HFFc6 (cell line): ENCODE measurements at regions not wholly inside any gene's neighbourhood (a gene's known extent, or its start where the extent isn't known, plus 50 kb on each side); places are given as distances from the start of the nearest gene placed in this dataset.

Experiments
- DNase-seq: peaks from one replicate; pipeline ENCODE4 v3.0.0-alpha.2; 2018
- H3K27ac Mint-ChIP-seq: 2 replicates; pipeline ENCODE4 v1.8.0; 2020; ENCODE audit warnings: mild to moderate bottlenecking, mixed read lengths
- H3K27me3 Mint-ChIP-seq: 2 replicates; pipeline ENCODE4 v1.8.0; 2021; ENCODE audit warnings: mild to moderate bottlenecking, moderate library complexity, mixed read lengths; ENCODE audit not compliant: insufficient read depth
- H3K36me3 Mint-ChIP-seq: 2 replicates; pipeline ENCODE4 v1.8.0; 2021; ENCODE audit warnings: low read depth, mixed read lengths
- H3K4me1 Mint-ChIP-seq: 2 replicates; pipeline ENCODE4 v1.8.0; 2020; ENCODE audit warnings: low read depth, mixed read lengths
- H3K4me3 Mint-ChIP-seq: 2 replicates; pipeline ENCODE4 v1.8.0; 2020; ENCODE audit warnings: mild to moderate bottlenecking, moderate library complexity, mixed read lengths
- H3K9me3 Mint-ChIP-seq: 2 replicates; pipeline ENCODE4 v1.8.0; 2020; ENCODE audit warnings: mild to moderate bottlenecking, mixed read lengths
- CTCF ChIP-seq: fragments of 200-600 bp; sonication (generic); IDR thresholded peaks from 2 replicates; pipeline ENCODE4 v1.5.0; 2021; ENCODE audit warnings: antibody characterized with exemption, mild to moderate bottlenecking

GRCh38 chr2:144210076-144210475, 309.8 kb downstream of the ZEB2 start:
- Mint-ChIP-seq H3K27me3 (no peaks in the 10 kb centered on the region), H3K36me3 (peaks cover 6% of the 10 kb centered on the region), H3K4me3 (no peak overlapping the region), H3K4me1 (no peaks in the 10 kb centered on the region), H3K27ac (no peak overlapping the region), H3K9me3 (no peaks in the 10 kb centered on the region)
- DNase-seq, result no peak
- TF ChIP-seq CTCF, result no peak

GRCh38 chr2:144208924-144209323, 311.0 kb downstream of the ZEB2 start:
- Mint-ChIP-seq H3K4me1 (no peaks in the 10 kb centered on the region), H3K27ac (no peak overlapping the region), H3K4me3 (no peak overlapping the region), H3K9me3 (no peaks in the 10 kb centered on the region), H3K36me3 (peaks cover 11% of the 10 kb centered on the region), H3K27me3 (no peaks in the 10 kb centered on the region)
- no peak for TF ChIP-seq CTCF
- no peak for DNase-seq

GRCh38 chr2:144206019-144206418, 313.9 kb downstream of the ZEB2 start:
- Mint-ChIP-seq H3K4me1 (peaks cover 14% of the 10 kb centered on the region), H3K27me3 (no peaks in the 10 kb centered on the region), H3K9me3 (no peaks in the 10 kb centered on the region), H3K4me3 (no peak overlapping the region), H3K36me3 (peaks cover 11% of the 10 kb centered on the region), H3K27ac (no peak overlapping the region)
- no peak for DNase-seq
- TF ChIP-seq CTCF, result no peak

- H3K4me3 Mint-ChIP-seq, result peak overlapping the region; percentile 17; the same call in 1 of the 2 replicates
- DNase-seq, result peak; percentile 39
- H3K36me3 Mint-ChIP-seq, result peaks cover 21% of the 10 kb centered on the region
- peak overlapping the region; percentile 70 for H3K27ac Mint-ChIP-seq
- H3K4me1 Mint-ChIP-seq, result peaks cover 33% of the 10 kb centered on the region
- H3K9me3 Mint-ChIP-seq, result no peaks in the 10 kb centered on the region
- no peak for TF ChIP-seq CTCF
- no peaks in the 10 kb centered on the region for H3K27me3 Mint-ChIP-seq
These were observed 318.0 kb downstream of the ZEB2 start for GRCh38 chr2:144201868-144202468.

GRCh38 chr2:144201126-144201525, 318.8 kb downstream of the ZEB2 start:
- H3K27ac Mint-ChIP-seq, result no peak overlapping the region
- H3K4me3 Mint-ChIP-seq, result no peak overlapping the region
- TF ChIP-seq CTCF, result no peak
- peaks cover 33% of the 10 kb centered on the region for H3K4me1 Mint-ChIP-seq
- peaks cover 21% of the 10 kb centered on the region for H3K36me3 Mint-ChIP-seq
- no peak for DNase-seq
- no peaks in the 10 kb centered on the region for H3K9me3 Mint-ChIP-seq
- H3K27me3 Mint-ChIP-seq, result no peaks in the 10 kb centered on the region

- H3K4me3 Mint-ChIP-seq, result no peak overlapping the region
These were observed 321.8 kb downstream of the ZEB2 start for GRCh38 chr2:144198116-144198515.

More at GRCh38 chr2:144198116-144198515, 321.8 kb downstream of the ZEB2 start:
- peaks cover 16% of the 10 kb centered on the region for H3K36me3 Mint-ChIP-seq
- H3K27me3 Mint-ChIP-seq, result no peaks in the 10 kb centered on the region
- no peaks in the 10 kb centered on the region for H3K9me3 Mint-ChIP-seq
- peak; percentile 5 for DNase-seq
- no peak overlapping the region for H3K27ac Mint-ChIP-seq
- TF ChIP-seq CTCF, result no peak
- H3K4me1 Mint-ChIP-seq, result peaks cover 33% of the 10 kb centered on the region
